ENCODE measurements at regions not wholly inside any gene's neighbourhood (a gene's known extent, or its start where the extent isn't known, plus 50 kb on each side); places are given as distances from the start of the nearest gene placed in this dataset.

DNA sequence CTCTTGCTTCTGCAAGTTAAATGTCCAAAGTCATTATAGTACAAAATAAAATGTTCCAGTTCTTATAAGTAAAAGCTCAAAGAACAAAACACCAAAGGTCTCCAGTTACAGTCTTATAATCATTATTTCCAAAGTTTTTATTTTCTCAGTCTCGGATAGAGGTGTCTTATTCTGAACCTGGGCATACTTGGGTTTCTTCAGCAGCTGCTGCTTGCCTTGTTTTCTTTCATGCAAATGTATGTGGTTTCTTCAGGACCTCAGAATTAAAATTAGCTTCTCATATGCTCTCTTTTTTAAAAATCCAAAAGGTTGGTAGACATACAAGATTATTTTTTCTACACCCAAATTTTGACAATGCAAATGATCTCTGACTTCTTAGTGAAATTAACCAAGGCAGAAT is 383.0 kb downstream of the METTL4 start:
- TF ChIP-seq, protein P1, sequence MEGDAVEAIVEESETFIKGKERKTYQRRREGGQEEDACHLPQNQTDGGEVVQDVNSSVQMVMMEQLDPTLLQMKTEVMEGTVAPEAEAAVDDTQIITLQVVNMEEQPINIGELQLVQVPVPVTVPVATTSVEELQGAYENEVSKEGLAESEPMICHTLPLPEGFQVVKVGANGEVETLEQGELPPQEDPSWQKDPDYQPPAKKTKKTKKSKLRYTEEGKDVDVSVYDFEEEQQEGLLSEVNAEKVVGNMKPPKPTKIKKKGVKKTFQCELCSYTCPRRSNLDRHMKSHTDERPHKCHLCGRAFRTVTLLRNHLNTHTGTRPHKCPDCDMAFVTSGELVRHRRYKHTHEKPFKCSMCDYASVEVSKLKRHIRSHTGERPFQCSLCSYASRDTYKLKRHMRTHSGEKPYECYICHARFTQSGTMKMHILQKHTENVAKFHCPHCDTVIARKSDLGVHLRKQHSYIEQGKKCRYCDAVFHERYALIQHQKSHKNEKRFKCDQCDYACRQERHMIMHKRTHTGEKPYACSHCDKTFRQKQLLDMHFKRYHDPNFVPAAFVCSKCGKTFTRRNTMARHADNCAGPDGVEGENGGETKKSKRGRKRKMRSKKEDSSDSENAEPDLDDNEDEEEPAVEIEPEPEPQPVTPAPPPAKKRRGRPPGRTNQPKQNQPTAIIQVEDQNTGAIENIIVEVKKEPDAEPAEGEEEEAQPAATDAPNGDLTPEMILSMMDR (IDR thresholded peaks at IDR 0.05; ENCODE audit: insufficient read depth, low read depth, low read length), result no peak
- no peak for TF ChIP-seq EZH2 (IDR thresholded peaks at IDR 0.05; ENCODE audit: insufficient read depth, low read length)

Data from astrocyte (in vitro differentiated cells and primary cell).